CD14-positive monocyte (primary cell): ENCODE measurements at regions not wholly inside any gene's neighbourhood (a gene's known extent, or its start where the extent isn't known, plus 50 kb on each side); places are given as distances from the start of the nearest gene placed in this dataset.

ENCODE experiments used
- DNase-seq, 3 donors: peaks; one replicate each; pipeline ENCODE4 v3.0.0-alpha.2; 2011 to 2022
- H2AFZ ChIP-seq: 2 replicates; pipeline ENCODE4 v1.6.0; 2012; ENCODE audit warnings: mild to moderate bottlenecking, low read depth, low read length, inconsistent platforms; ENCODE audit not compliant: insufficient read depth, poor library complexity, severe bottlenecking
- H3K27ac ChIP-seq, 2 donors: 1 replicate in 1 of 2; 2 replicates in 1 of 2; pipeline ENCODE4 v1.5.1; 2012 to 2013; ENCODE audit warnings: low read length in 2 of 2, control low read depth in 1 of 2, inconsistent platforms in 1 of 2, low read depth in 1 of 2, mild to moderate bottlenecking in 1 of 2
- H3K27me3 ChIP-seq, 2 donors: one replicate each; pipeline versions ENCODE4 v1.6.0 to v1.6.1; 2011 to 2013; ENCODE audit warnings: low read length in 2 of 2; ENCODE audit not compliant: control insufficient read depth in 2 of 2, insufficient read depth in 2 of 2
- H3K36me3 ChIP-seq, 2 donors: replicated peaks in 1 of 2; 1 replicate in 1 of 2; 2 replicates in 1 of 2; pipeline versions ENCODE4 v1.5.1 to v1.6.1; 2012 to 2013; ENCODE audit warnings: low read length in 2 of 2, control low read depth in 1 of 2, inconsistent platforms in 1 of 2, mild to moderate bottlenecking in 1 of 2; ENCODE audit not compliant: insufficient read depth in 2 of 2, control insufficient read depth in 1 of 2
- H3K4me1 ChIP-seq, 2 donors: 1 replicate in 1 of 2; 2 replicates in 1 of 2; pipeline versions ENCODE4 v1.5.1 to v1.6.1; 2012 to 2013; ENCODE audit warnings: low read length in 2 of 2, control low read depth in 1 of 2, inconsistent platforms in 1 of 2, mild to moderate bottlenecking in 1 of 2, moderate library complexity in 1 of 2; ENCODE audit not compliant: insufficient read depth in 2 of 2, control insufficient read depth in 1 of 2
- H3K4me2 ChIP-seq: replicated peaks from 2 replicates; pipeline ENCODE3; 2012; ENCODE audit warnings: low read length, moderate library complexity, mild to moderate bottlenecking; ENCODE audit not compliant: poor library complexity, severe bottlenecking; ENCODE audit errors: extremely low read depth
- H3K4me3 ChIP-seq, 3 experiments: fragments of 200-600 bp in 1 of 3; sonication (generic) in 1 of 3; replicated peaks in 1 of 3; 1 replicate in 2 of 3; 2 replicates in 1 of 3; pipeline ENCODE4 v1.5.1; 2011 to 2013; ENCODE audit warnings: low read length in 3 of 3, mild to moderate bottlenecking in 3 of 3, control low read depth in 2 of 3, low read depth in 2 of 3, inconsistent platforms in 1 of 3, moderate library complexity in 1 of 3
- H3K79me2 ChIP-seq: 2 replicates; pipeline ENCODE4 v1.6.0; 2012; ENCODE audit warnings: mild to moderate bottlenecking, control low read depth, inconsistent platforms, low read length, moderate library complexity; ENCODE audit not compliant: insufficient read depth
- H3K9ac ChIP-seq: 2 replicates; pipeline ENCODE4 v1.6.0; 2017; ENCODE audit warnings: low read length, mild to moderate bottlenecking; ENCODE audit not compliant: insufficient read depth, poor library complexity, severe bottlenecking
- H3K9me3 ChIP-seq, 2 donors: replicated peaks in 1 of 2; 1 replicate in 1 of 2; 2 replicates in 1 of 2; pipeline versions ENCODE4 v1.5.1 to v1.6.1; 2012 to 2013; ENCODE audit warnings: low read length in 2 of 2, control low read depth in 1 of 2; ENCODE audit not compliant: control insufficient read depth in 1 of 2, insufficient read depth in 1 of 2
- H4K20me1 ChIP-seq: 2 replicates; pipeline ENCODE4 v1.6.0; 2012; ENCODE audit warnings: mild to moderate bottlenecking, low read length, control low read depth, moderate library complexity; ENCODE audit not compliant: insufficient read depth
- H3K27ac Mint-ChIP-seq, 7 donors: one replicate each; pipeline ENCODE4 v1.8.0; 2020; ENCODE audit warnings: mild to moderate bottlenecking in 7 of 7, mixed read lengths in 7 of 7, moderate library complexity in 6 of 7, inconsistent platforms in 2 of 7
- H3K27me3 Mint-ChIP-seq, 3 donors: one replicate each; pipeline ENCODE4 v1.8.0; 2021 to 2022; ENCODE audit warnings: low read depth in 3 of 3, mild to moderate bottlenecking in 3 of 3, mixed read lengths in 3 of 3, moderate library complexity in 3 of 3, inconsistent platforms in 1 of 3
- H3K36me3 Mint-ChIP-seq, 2 donors: one replicate each; pipeline ENCODE4 v1.8.0; 2020; ENCODE audit warnings: mixed read lengths in 2 of 2, inconsistent platforms in 1 of 2, mild to moderate bottlenecking in 1 of 2
- H3K4me1 Mint-ChIP-seq: one replicate; pipeline ENCODE4 v1.8.0; 2020; ENCODE audit warnings: mild to moderate bottlenecking, mixed read lengths
- H3K4me3 Mint-ChIP-seq, 2 donors: one replicate each; pipeline ENCODE4 v1.8.0; 2020; ENCODE audit warnings: mild to moderate bottlenecking in 2 of 2, mixed read lengths in 2 of 2, moderate library complexity in 1 of 2
- H3K9me3 Mint-ChIP-seq, 7 donors: one replicate each; pipeline ENCODE4 v1.8.0; 2020 to 2022; ENCODE audit warnings: mixed read lengths in 7 of 7, mild to moderate bottlenecking in 6 of 7, moderate library complexity in 6 of 7, inconsistent platforms in 2 of 7
- WGBS: methylation state at CpG from one replicate; pipeline ENCODE4 v1.1.5; 2013; ENCODE audit warnings: missing lambda C conversion rate; ENCODE audit not compliant: insufficient coverage; 5-methylcytosine and 5-hydroxymethylcytosine counted together
- intact Hi-C, 2 donors: fragments of 100-400 bp; cut with micrococcal nuclease; formaldehyde crosslinking; loops; one replicate each; pipeline versions ENCODE4 v1.15.0 to v1.15.1; 2023
- TF ChIP-seq, protein P1 (sequence below): fragments of 200-600 bp; IDR thresholded peaks from one replicate; pipeline ENCODE4 v1.8.0; 2022; ENCODE audit warnings: antibody characterized with exemption, mild to moderate bottlenecking

DNA sequence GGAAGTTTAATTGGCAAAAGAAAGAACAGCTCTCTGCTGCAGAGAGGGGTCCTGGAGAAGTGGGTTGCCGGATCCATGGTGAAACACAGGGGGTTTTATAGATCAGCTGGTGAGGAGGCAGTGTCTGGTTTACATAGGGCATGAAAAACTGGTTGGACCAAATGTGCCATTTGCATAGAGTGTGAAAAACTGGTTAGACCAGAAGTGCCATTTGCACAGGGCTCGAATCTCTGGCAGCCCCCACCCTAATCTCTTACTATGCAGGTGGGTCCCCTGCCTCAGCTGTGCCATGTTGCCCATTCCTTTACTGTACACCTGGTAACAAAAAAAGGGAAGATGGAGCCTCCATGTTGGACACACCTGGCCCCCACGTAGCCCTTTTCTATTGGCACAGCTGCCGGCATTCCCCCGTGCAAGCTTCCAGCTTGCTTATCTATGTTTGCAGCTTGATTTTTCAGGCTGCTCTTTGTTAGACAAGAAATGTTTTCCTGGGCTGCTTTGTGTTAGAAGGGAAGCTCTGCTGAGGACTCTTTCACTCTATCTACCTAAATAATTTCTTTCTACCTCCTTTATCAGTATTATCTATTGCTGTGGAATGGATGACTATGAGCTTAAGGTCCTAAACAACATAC lies 61.1 kb upstream of the TMEM132D start:
- intact Hi-C loops: no loop called here
- no peak overlapping the region for H3K4me3 Mint-ChIP-seq

DNA sequence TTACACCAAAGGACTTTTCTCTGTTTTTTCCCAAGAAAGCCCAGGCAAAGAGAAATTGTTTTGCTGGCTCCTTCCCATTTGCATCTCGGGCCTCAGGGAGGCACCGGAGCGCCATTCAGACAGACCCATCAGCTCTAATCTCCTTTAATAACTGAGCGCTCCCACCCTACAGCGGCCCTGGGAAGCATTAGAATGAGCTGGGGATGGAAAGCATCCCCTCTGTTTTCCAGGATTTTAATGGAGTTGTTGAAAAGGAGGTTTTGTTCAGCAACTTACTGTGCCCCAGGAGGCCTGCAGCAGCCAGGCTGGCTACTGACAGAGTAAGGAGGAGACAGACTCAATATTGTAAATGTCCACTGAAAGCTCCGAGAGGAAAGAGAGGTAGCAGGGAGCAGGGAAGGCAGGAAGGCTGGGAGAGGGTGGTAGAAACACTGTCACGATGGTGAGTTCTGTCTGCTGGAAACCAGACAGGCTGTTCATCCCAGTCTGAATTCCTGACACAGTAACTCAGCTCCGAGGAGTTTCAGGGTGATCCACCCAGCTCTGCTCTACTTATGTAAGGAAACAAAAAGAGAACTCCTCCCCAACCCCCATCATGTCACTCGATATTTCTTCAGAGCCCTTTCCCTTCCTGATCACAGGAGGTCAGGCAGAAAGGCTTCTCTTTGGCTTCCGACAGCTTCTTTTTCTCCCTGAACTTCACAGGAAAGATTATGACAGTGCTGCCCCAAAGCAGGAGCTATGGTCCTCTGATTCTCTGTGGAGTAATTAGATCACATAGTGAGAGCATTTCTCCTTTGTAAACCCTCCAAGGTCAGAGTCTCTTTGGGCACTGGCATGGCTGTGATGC lies 62.5 kb upstream of the TMEM132D start:
- Histone ChIP-seq H3K9ac (no peak overlapping the region), H3K4me2 (no peak overlapping the region), H2AFZ (no peak overlapping the region), H3K9me3 (peaks cover 0 to 2% of the 10 kb centered on the region in 2 donors), H3K79me2 (no peaks in the 10 kb centered on the region), H3K4me1 (no peaks in the 10 kb centered on the region), H3K27ac (no peak overlapping the region), H3K4me3 (no peak overlapping the region), H3K36me3 (no peaks in the 10 kb centered on the region), H4K20me1 (no peaks in the 10 kb centered on the region), H3K27me3 (no peaks in the 10 kb centered on the region)
- no peaks in the 10 kb centered on the region for H3K4me1 Mint-ChIP-seq
- H3K27ac Mint-ChIP-seq: no peak overlapping the region
- H3K9me3 Mint-ChIP-seq: peaks cover 0 to 12% (median 4%) of the 10 kb centered on the region in 7 donors
- TF ChIP-seq, protein P1, sequence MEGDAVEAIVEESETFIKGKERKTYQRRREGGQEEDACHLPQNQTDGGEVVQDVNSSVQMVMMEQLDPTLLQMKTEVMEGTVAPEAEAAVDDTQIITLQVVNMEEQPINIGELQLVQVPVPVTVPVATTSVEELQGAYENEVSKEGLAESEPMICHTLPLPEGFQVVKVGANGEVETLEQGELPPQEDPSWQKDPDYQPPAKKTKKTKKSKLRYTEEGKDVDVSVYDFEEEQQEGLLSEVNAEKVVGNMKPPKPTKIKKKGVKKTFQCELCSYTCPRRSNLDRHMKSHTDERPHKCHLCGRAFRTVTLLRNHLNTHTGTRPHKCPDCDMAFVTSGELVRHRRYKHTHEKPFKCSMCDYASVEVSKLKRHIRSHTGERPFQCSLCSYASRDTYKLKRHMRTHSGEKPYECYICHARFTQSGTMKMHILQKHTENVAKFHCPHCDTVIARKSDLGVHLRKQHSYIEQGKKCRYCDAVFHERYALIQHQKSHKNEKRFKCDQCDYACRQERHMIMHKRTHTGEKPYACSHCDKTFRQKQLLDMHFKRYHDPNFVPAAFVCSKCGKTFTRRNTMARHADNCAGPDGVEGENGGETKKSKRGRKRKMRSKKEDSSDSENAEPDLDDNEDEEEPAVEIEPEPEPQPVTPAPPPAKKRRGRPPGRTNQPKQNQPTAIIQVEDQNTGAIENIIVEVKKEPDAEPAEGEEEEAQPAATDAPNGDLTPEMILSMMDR: no peak
- 41% methylated on average over 4 of the region's 10 CpGs for WGBS
- no peaks in the 10 kb centered on the region for H3K36me3 Mint-ChIP-seq
- no peak for DNase-seq
- intact Hi-C loops: no loop called here
- no peak overlapping the region for H3K4me3 Mint-ChIP-seq
- H3K27me3 Mint-ChIP-seq: peaks cover 0 to 1% (median 1%) of the 10 kb centered on the region in 3 donors

More for the DNA sequence above, 61.1 kb upstream of the TMEM132D start:
- H3K4me1 Mint-ChIP-seq: no peaks in the 10 kb centered on the region
- H2AFZ ChIP-seq: no peak overlapping the region
- peaks cover 0 to 2% of the 10 kb centered on the region in 2 donors for H3K9me3 ChIP-seq
- H3K9me3 Mint-ChIP-seq: peaks cover 0 to 12% (median 4%) of the 10 kb centered on the region in 7 donors
- H3K36me3 ChIP-seq: no peaks in the 10 kb centered on the region
- no peak overlapping the region for H3K4me2 ChIP-seq
- H3K79me2 ChIP-seq: no peaks in the 10 kb centered on the region
- no peak overlapping the region for H3K27ac ChIP-seq
- TF ChIP-seq, protein P1: no peak
- no peak for DNase-seq
- WGBS: 82% methylated on average over 5 of the region's 5 CpGs
- H3K27me3 ChIP-seq: no peaks in the 10 kb centered on the region
- no peak overlapping the region for H3K27ac Mint-ChIP-seq
- H3K27me3 Mint-ChIP-seq: peaks cover 0 to 1% (median 1%) of the 10 kb centered on the region in 3 donors
- H3K9ac ChIP-seq: no peak overlapping the region
- no peaks in the 10 kb centered on the region for H3K36me3 Mint-ChIP-seq
- no peaks in the 10 kb centered on the region for H3K4me1 ChIP-seq
- no peak overlapping the region for H3K4me3 ChIP-seq
- H4K20me1 ChIP-seq: no peaks in the 10 kb centered on the region
